OCI-LY1 (cell line): ENCODE measurements at regions not wholly inside any gene's neighbourhood (a gene's known extent, or its start where the extent isn't known, plus 50 kb on each side); places are given as distances from the start of the nearest gene placed in this dataset.

Experiments used
- H2AFZ ChIP-seq: fragments of 200-600 bp; sonication (generic), shearing (Covaris generic); 2 replicates; pipeline ENCODE4 v1.6.0; 2014; ENCODE audit warnings: antibody characterized with exemption, mild to moderate bottlenecking, low read length
- H3F3A ChIP-seq: fragments of 200-600 bp; sonication (generic), shearing (Covaris generic); 2 replicates; pipeline ENCODE4 v1.6.0; 2014; ENCODE audit warnings: mild to moderate bottlenecking, antibody characterized with exemption, low read length, moderate library complexity; ENCODE audit not compliant: insufficient read depth
- H3K27ac ChIP-seq: fragments of 200-600 bp; sonication (generic); 2 replicates; pipeline ENCODE4 v1.5.1; 2014; ENCODE audit warnings: low read length, mixed run types, mild to moderate bottlenecking, low read depth; ENCODE audit not compliant: poor library complexity, severe bottlenecking
- H3K27me3 ChIP-seq: fragments of 200-600 bp; sonication (generic); 2 replicates; pipeline ENCODE4 v1.6.0; 2014; ENCODE audit warnings: antibody characterized with exemption, mild to moderate bottlenecking, low read length, moderate library complexity; ENCODE audit not compliant: insufficient read depth
- H3K36me3 ChIP-seq: fragments of 200-600 bp; sonication (generic); 2 replicates; pipeline ENCODE4 v1.6.1; 2014; ENCODE audit warnings: mild to moderate bottlenecking, antibody characterized with exemption, low read length, moderate library complexity, mixed read lengths; ENCODE audit not compliant: insufficient read depth
- H3K4me1 ChIP-seq: fragments of 200-600 bp; sonication (generic); 2 replicates; pipeline ENCODE4 v1.5.1; 2014; ENCODE audit warnings: mild to moderate bottlenecking, low read length, moderate library complexity; ENCODE audit not compliant: insufficient read depth, severe bottlenecking
- H3K4me2 ChIP-seq: fragments of 200-600 bp; sonication (generic), shearing (Covaris generic); 2 replicates; pipeline ENCODE4 v1.6.1; 2014; ENCODE audit warnings: low read length
- H3K4me3 ChIP-seq: fragments of 200-600 bp; sonication (generic); 2 replicates; pipeline ENCODE4 v1.5.1; 2014; ENCODE audit warnings: low read length, low read depth, mild to moderate bottlenecking, mixed read lengths; ENCODE audit not compliant: poor library complexity, severe bottlenecking
- H3K79me2 ChIP-seq: fragments of 200-600 bp; shearing (Covaris generic); 2 replicates; pipeline ENCODE4 v1.6.1; 2016; ENCODE audit warnings: mixed run types, low read length, mixed read lengths; ENCODE audit not compliant: insufficient read depth
- H3K9ac ChIP-seq: fragments of 200-600 bp; sonication (generic), shearing (Covaris generic); 2 replicates; pipeline ENCODE4 v1.6.1; 2014; ENCODE audit warnings: mild to moderate bottlenecking, low read length, mixed read lengths
- H3K9me2 ChIP-seq: fragments of 200-600 bp; sonication (generic), shearing (Covaris generic); 2 replicates; pipeline ENCODE4 v1.6.1; 2014; ENCODE audit warnings: low read depth, mild to moderate bottlenecking, low read length, mixed read lengths
- H3K9me3 ChIP-seq: fragments of 200-600 bp; shearing (Covaris generic); 2 replicates; pipeline ENCODE4 v1.6.1; 2014; ENCODE audit warnings: low read length, mixed read lengths
- H4K20me1 ChIP-seq: fragments of 200-600 bp; sonication (generic), shearing (Covaris generic); 2 replicates; pipeline ENCODE4 v1.6.0; 2016; ENCODE audit warnings: mild to moderate bottlenecking, low read length; ENCODE audit not compliant: insufficient read depth
- CTCF ChIP-seq: fragments of 200-600 bp; sonication (generic), shearing (Covaris generic); IDR thresholded peaks from 2 replicates; pipeline ENCODE4 v1.5.1; 2017; ENCODE audit warnings: mild to moderate bottlenecking, antibody characterized with exemption, low read length, moderate library complexity, mixed read lengths
- EZH2 ChIP-seq: fragments of 200-600 bp; sonication (generic), shearing (Covaris generic); IDR thresholded peaks from 2 replicates; pipeline ENCODE4 v1.8.0; 2017; ENCODE audit warnings: borderline replicate concordance, mixed run types, mild to moderate bottlenecking, antibody characterized with exemption, low read length, moderate library complexity, mixed read lengths

- Histone ChIP-seq H2AFZ (no peak overlapping the region), H4K20me1 (no peaks in the 10 kb centered on the region), H3K9me3 (no peaks in the 10 kb centered on the region), H3K4me2 (no peak overlapping the region), H3K79me2 (no peaks in the 10 kb centered on the region), H3K4me1 (no peaks in the 10 kb centered on the region), H3K9me2 (no peaks in the 10 kb centered on the region), H3K4me3 (no peak overlapping the region), H3K36me3 (no peaks in the 10 kb centered on the region), H3K9ac (no peak overlapping the region), H3K27ac (no peak overlapping the region), H3K27me3 (no peaks in the 10 kb centered on the region), H3F3A (no peaks in the 10 kb centered on the region)
- TF ChIP-seq CTCF (no peak), EZH2 (no peak)
Observed at GRCh38 chr19:30870876-30871275, 478.4 kb downstream of the TSHZ3 start.

GRCh38 chr19:30865511-30865910, 483.7 kb downstream of the TSHZ3 start:
- H3K9me2 ChIP-seq, result no peaks in the 10 kb centered on the region
- H3K4me1 ChIP-seq, result no peaks in the 10 kb centered on the region
- no peak overlapping the region for H3K4me3 ChIP-seq
- no peaks in the 10 kb centered on the region for H3K9me3 ChIP-seq
- no peaks in the 10 kb centered on the region for H4K20me1 ChIP-seq
- no peak overlapping the region for H3K27ac ChIP-seq
- no peaks in the 10 kb centered on the region for H3K27me3 ChIP-seq
- no peaks in the 10 kb centered on the region for H3K36me3 ChIP-seq
- no peak overlapping the region for H2AFZ ChIP-seq
- H3K4me2 ChIP-seq, result no peak overlapping the region
- no peaks in the 10 kb centered on the region for H3K79me2 ChIP-seq
- TF ChIP-seq EZH2 (no peak), CTCF (no peak)
- H3F3A ChIP-seq, result no peaks in the 10 kb centered on the region
- no peak overlapping the region for H3K9ac ChIP-seq

GRCh38 chr19:30864391-30865215, 484.6 kb downstream of the TSHZ3 start:
- H2AFZ ChIP-seq, result no peak overlapping the region
- H3K9me2 ChIP-seq, result no peaks in the 10 kb centered on the region
- H3K79me2 ChIP-seq, result no peaks in the 10 kb centered on the region
- no peak overlapping the region for H3K4me3 ChIP-seq
- no peaks in the 10 kb centered on the region for H3K36me3 ChIP-seq
- no peak overlapping the region for H3K4me2 ChIP-seq
- H3K27me3 ChIP-seq, result no peaks in the 10 kb centered on the region
- no peak for TF ChIP-seq EZH2
- no peak for TF ChIP-seq CTCF
- H3K9me3 ChIP-seq, result no peaks in the 10 kb centered on the region
- no peaks in the 10 kb centered on the region for H4K20me1 ChIP-seq
- H3K27ac ChIP-seq, result no peak overlapping the region
- H3K4me1 ChIP-seq, result no peaks in the 10 kb centered on the region
- no peak overlapping the region for H3K9ac ChIP-seq
- H3F3A ChIP-seq, result no peaks in the 10 kb centered on the region
